K562 (cell line): ENCODE measurements at regions not wholly inside any gene's neighbourhood (a gene's known extent, or its start where the extent isn't known, plus 50 kb on each side); places are given as distances from the start of the nearest gene placed in this dataset.

Experiments
- ATAC-seq: fragments of 200-7000 bp; cut with Tn5 transposase; 3 replicates; pipeline ENCODE4 v1.9.1; 2020; ENCODE audit warnings: moderate library complexity
- BruUV-seq: library from RNA; stranded (reverse); fragments of 400-500 nt; replicated peaks from 2 replicates; lab custom pipeline; 2021; lab: Mats Ljungman, UMichigan
- CTCF ChIA-PET: fragments of 300-600 bp; formaldehyde crosslinking; extraction: SDS; loops from one replicate; lab custom pipeline; 2021; ENCODE audit warnings: low intra/inter-chr PET ratio; lab: Yijun Ruan, JAX
- POLR2A ChIA-PET: fragments of 300-600, 350-650 bp; sonication (Branson Sonifier 250); formaldehyde crosslinking; extraction: SDS; loops from one replicate; lab custom pipeline; 2021; ENCODE audit warnings: antibody characterized with exemption, inconsistent platforms; lab: Yijun Ruan, JAX
- DNase-seq, 4 experiments: peaks; one replicate each; pipeline versions ENCODE4 v3.0.0 to v3.0.0-alpha.2; 2011 to 2018; ENCODE audit warnings: low spot score in 3 of 4, mixed read lengths in 3 of 4; ENCODE audit errors: extremely low read depth in 1 of 4
- FAIRE-seq: peaks from 2 replicates; lab custom pipeline; 2011; peaks lifted over from hg19 to GRCh38; lab: Jason Lieb, UNC
- H2AFZ ChIP-seq: 2 replicates; pipeline ENCODE4 v1.6.0; 2011; ENCODE audit warnings: low read depth, low read length, control low read depth, inconsistent platforms
- H3K27ac ChIP-seq: fragments of 200-600 bp; 3 replicates; pipeline ENCODE4 v1.8.0; 2011; ENCODE audit warnings: low read depth, mild to moderate bottlenecking, control low read depth, inconsistent platforms, low read length, moderate library complexity, mixed read lengths; ENCODE audit errors: extremely low read depth
- H3K27me3 ChIP-seq, 2 experiments: fragments of 300-600 bp in 1 of 2; 2 replicates in 1 of 2; 3 replicates in 1 of 2; pipeline versions ENCODE4 v1.6.0 to v1.8.0; 2011; ENCODE audit warnings: inconsistent platforms in 2 of 2, low read length in 2 of 2, mild to moderate bottlenecking in 1 of 2, mixed read lengths in 1 of 2, moderate library complexity in 1 of 2; ENCODE audit not compliant: control insufficient read depth in 2 of 2, insufficient read depth in 2 of 2
- H3K36me3 ChIP-seq: fragments of 300-600 bp; 3 replicates; pipeline ENCODE4 v1.8.0; 2011; ENCODE audit warnings: mild to moderate bottlenecking, low read length, inconsistent platforms; ENCODE audit not compliant: control insufficient read depth, insufficient read depth
- H3K4me1 ChIP-seq, 2 experiments: fragments of 200-600 bp in 1 of 2; replicated peaks in 1 of 2; 2 replicates in 1 of 2; 3 replicates in 1 of 2; pipeline versions ENCODE4 v1.5.1 to v1.8.0; 2011; ENCODE audit warnings: inconsistent platforms in 2 of 2, low read length in 2 of 2, mild to moderate bottlenecking in 1 of 2, mixed read lengths in 1 of 2, moderate library complexity in 1 of 2; ENCODE audit not compliant: control insufficient read depth in 2 of 2, insufficient read depth in 2 of 2
- H3K4me2 ChIP-seq: 2 replicates; pipeline ENCODE4 v1.6.1; 2011; ENCODE audit warnings: low read length, control low read depth, inconsistent platforms, mixed read lengths; ENCODE audit not compliant: insufficient read depth
- H3K4me3 ChIP-seq: fragments of 200-600 bp; sonication (generic), shearing (Covaris generic); 2 replicates; pipeline ENCODE4 v1.5.1; 2016; ENCODE audit warnings: control low read depth, inconsistent platforms
- H3K79me2 ChIP-seq: fragments of 200-600 bp; 3 replicates; pipeline ENCODE4 v1.8.0; 2011; ENCODE audit warnings: low read length, inconsistent platforms; ENCODE audit not compliant: control insufficient read depth, insufficient read depth
- H3K9ac ChIP-seq, 2 experiments: 2 replicates each; pipeline versions ENCODE4 v1.6.0 to v1.6.1; 2011; ENCODE audit warnings: low read depth in 2 of 2, low read length in 2 of 2, control low read depth in 1 of 2, inconsistent platforms in 1 of 2, mild to moderate bottlenecking in 1 of 2, mixed read lengths in 1 of 2; ENCODE audit not compliant: insufficient read depth in 1 of 2
- H3K9me1 ChIP-seq: one replicate; pipeline ENCODE4 v1.6.0; 2011; ENCODE audit warnings: inconsistent platforms, mild to moderate bottlenecking, low read length, moderate library complexity; ENCODE audit not compliant: control insufficient read depth, insufficient read depth
- H3K9me3 ChIP-seq: replicated peaks from 2 replicates; pipeline ENCODE4 v1.5.1; 2011; ENCODE audit warnings: low read depth, low read length, inconsistent platforms; ENCODE audit not compliant: control insufficient read depth, insufficient read depth
- H4K20me1 ChIP-seq: replicated peaks from 2 replicates; pipeline ENCODE4 v1.6.1; 2011; ENCODE audit warnings: low read length, inconsistent platforms, mixed read lengths; ENCODE audit not compliant: control insufficient read depth, insufficient read depth
- ARID4B ChIP-seq: sonication (generic); formaldehyde crosslinking; IDR thresholded peaks from 2 replicates; pipeline ENCODE4 v1.8.0; 2022; ENCODE audit warnings: mild to moderate bottlenecking, missing genetic modification reagents
- CEBPB ChIP-seq: fragments of 450-650 bp; IDR thresholded peaks from 2 replicates; pipeline ENCODE4 v1.6.1; 2016; ENCODE audit warnings: missing genetic modification characterization, missing compliant biosample characterization
- ELF2 ChIP-seq: fragments of 250-450 bp; sonication (Bioruptor Pico); IDR thresholded peaks from 2 replicates; pipeline ENCODE4 v1.5.0; 2021; ENCODE audit warnings: mild to moderate bottlenecking
- ESRRA ChIP-seq: fragments of 450-650 bp; IDR thresholded peaks from 2 replicates; pipeline ENCODE4 v1.6.1; 2014; ENCODE audit warnings: low read depth, mild to moderate bottlenecking, moderate library complexity, borderline replicate concordance
- GABPB2 ChIP-seq: fragments of 250-450 bp; sonication (Bioruptor Pico); conservative IDR thresholded peaks from 2 replicates; pipeline ENCODE4 v1.5.1; 2021; ENCODE audit warnings: mild to moderate bottlenecking
- GTF3C2 ChIP-seq: IDR thresholded peaks from 3 replicates; pipeline ENCODE4 v1.6.1; 2011; ENCODE audit warnings: borderline replicate concordance, mild to moderate bottlenecking, moderate library complexity; ENCODE audit not compliant: insufficient read length; ENCODE audit errors: extremely low read depth
- HSF4 ChIP-seq: fragments of 250-450 bp; sonication (Bioruptor Pico); IDR thresholded peaks from 2 replicates; pipeline ENCODE4 v2.1.2; 2022; ENCODE audit warnings: mild to moderate bottlenecking, moderate library complexity, borderline replicate concordance
- JUND ChIP-seq, 2 experiments: IDR thresholded peaks; 2 replicates in 1 of 2; 3 replicates in 1 of 2; pipeline ENCODE4 v1.6.1; 2011; ENCODE audit warnings: borderline replicate concordance in 2 of 2, low read depth in 2 of 2, low read length in 2 of 2, improper control_type of control experiment in 1 of 2, missing biosample characterization in 1 of 2, missing genetic modification characterization in 1 of 2, missing genetic modification reagents in 1 of 2
- XRCC4 ChIP-seq: IDR thresholded peaks from one replicate; pipeline ENCODE4 v1.6.1; 2011; ENCODE audit not compliant: insufficient read depth, insufficient read length; ENCODE audit errors: extremely low read depth
- ZBTB11 ChIP-seq, 3 experiments: fragments of 200-800 bp in 1 of 3; fragments of 250-450 bp in 1 of 3; fragments of 450-650 bp in 1 of 3; sonication (Bioruptor Pico) in 1 of 3; sonication (Bioruptor generic) in 1 of 3; formaldehyde crosslinking in 1 of 3; IDR thresholded peaks; 2 replicates each; pipeline versions ENCODE4 v1.6.1 to v1.8.0; 2016 to 2022; ENCODE audit warnings: mild to moderate bottlenecking in 2 of 3, missing genetic modification characterization in 2 of 3, missing compliant biosample characterization in 1 of 3, moderate library complexity in 1 of 3
- ZNF134 ChIP-seq: fragments of 250-450 bp; sonication (Bioruptor Pico); conservative IDR thresholded peaks from 2 replicates; pipeline ENCODE4 v1.4.0; 2020
- in situ Hi-C: fragments of 300-500 bp; cut with MboI; formaldehyde crosslinking; loops from 4 replicates; pipeline ENCODE4 v1.15.0; 2018; ENCODE audit warnings: inconsistent platforms, mixed read lengths
- intact Hi-C: fragments of 100-400 bp; cut with micrococcal nuclease; formaldehyde crosslinking; loops from 2 replicates; pipeline ENCODE4 v1.14.2; 2022

GRCh38 chr5:91257301-91257700 is 125.8 kb downstream of the ARRDC3 start:
- ATAC-seq (no peak), DNase-seq (no peak), FAIRE-seq (no peak)
- H3K4me3 ChIP-seq = no peak overlapping the region
- no peaks in the 10 kb centered on the region for H3K4me1 ChIP-seq
- BruUV-seq = no TSS peak
- no peak overlapping the region for H2AFZ ChIP-seq
- no peaks in the 10 kb centered on the region for H3K27me3 ChIP-seq
- H3K9me3 ChIP-seq = no peaks in the 10 kb centered on the region
- POLR2A ChIA-PET = no interaction called here
- H3K9ac ChIP-seq = no peak overlapping the region
- no peaks in the 10 kb centered on the region for H3K36me3 ChIP-seq
- H3K4me2 ChIP-seq = no peak overlapping the region
- CTCF ChIA-PET = interaction anchor here (0.6 kb wide), 1 partner anchor 1138 kb away, joined by 5 read pairs; no protein-coding TSS in a partner anchor
- no peaks in the 10 kb centered on the region for H3K9me1 ChIP-seq
- in situ Hi-C loops (no loop called here), intact Hi-C loops (no loop called here)
- H3K79me2 ChIP-seq = no peaks in the 10 kb centered on the region
- H4K20me1 ChIP-seq = no peaks in the 10 kb centered on the region
- H3K27ac ChIP-seq = no peak overlapping the region
- TF ChIP-seq ESRRA (no peak), JUND (IDR thresholded peaks at IDR 0.05; ENCODE audit: borderline replicate concordance, low read depth, low read length) (no peak), JUND (tag; IDR thresholded peaks at IDR 0.05; ENCODE audit: borderline replicate concordance, low read depth, low read length) (no peak), ARID4B (CRISPR knock-in tag) (no peak), CEBPB (tag) (no peak), XRCC4 (no peak), HSF4 (CRISPR knock-in tag) (no peak), GTF3C2 (no peak), ZBTB11 (CRISPR knock-in tag; IDR thresholded peaks at IDR 0.05) (no peak), GABPB2 (CRISPR knock-in tag) (no peak), ELF2 (CRISPR knock-in tag) (no peak), ZNF134 (no peak)
